Ishikawa (cell line): ENCODE measurements at regions not wholly inside any gene's neighbourhood (a gene's known extent, or its start where the extent isn't known, plus 50 kb on each side); places are given as distances from the start of the nearest gene placed in this dataset.

Experiments
- CEBPB ChIP-seq: IDR thresholded peaks from 2 replicates; pipeline ENCODE4 v1.6.1; 2012
- CREB1 ChIP-seq: IDR thresholded peaks from 2 replicates; pipeline ENCODE4 v1.6.1; 2012; ENCODE audit warnings: low read depth
- EGR1 ChIP-seq: IDR thresholded peaks from 2 replicates; pipeline ENCODE4 v1.6.1; 2012
- EP300 ChIP-seq: IDR thresholded peaks from 2 replicates; pipeline ENCODE4 v1.6.1; 2012; ENCODE audit warnings: borderline replicate concordance
- FOXM1 ChIP-seq: IDR thresholded peaks from 2 replicates; pipeline ENCODE4 v1.6.1; 2012; ENCODE audit warnings: low read depth, borderline replicate concordance
- NFIC ChIP-seq: IDR thresholded peaks from 2 replicates; pipeline ENCODE4 v1.6.1; 2012
- RAD21 ChIP-seq: IDR thresholded peaks from 2 replicates; pipeline ENCODE4 v1.6.1; 2012; ENCODE audit warnings: low read depth
- TAF1 ChIP-seq: IDR thresholded peaks from 2 replicates; pipeline ENCODE4 v1.6.1; 2012; ENCODE audit warnings: low read depth, mild to moderate bottlenecking
- TCF12 ChIP-seq: IDR thresholded peaks from 2 replicates; pipeline ENCODE4 v1.6.1; 2012; ENCODE audit warnings: low read depth
- TEAD4 ChIP-seq: IDR thresholded peaks from 2 replicates; pipeline ENCODE4 v1.6.1; 2012
- YY1 ChIP-seq: IDR thresholded peaks from 2 replicates; pipeline ENCODE4 v1.6.1; 2012; ENCODE audit warnings: low read depth
- ZBTB7A ChIP-seq: IDR thresholded peaks from 2 replicates; pipeline ENCODE4 v1.6.1; 2012; ENCODE audit warnings: low read depth
- TF ChIP-seq, protein P1 (sequence below): IDR thresholded peaks from 2 replicates; pipeline ENCODE4 v1.6.1; 2012
- TF ChIP-seq, protein P2 (sequence below): IDR thresholded peaks from 2 replicates; pipeline ENCODE4 v1.6.1; 2012
- TF ChIP-seq, protein P3 (sequence below): IDR thresholded peaks from 2 replicates; pipeline ENCODE4 v1.6.1; 2012; ENCODE audit warnings: low read depth, mild to moderate bottlenecking

DNA sequence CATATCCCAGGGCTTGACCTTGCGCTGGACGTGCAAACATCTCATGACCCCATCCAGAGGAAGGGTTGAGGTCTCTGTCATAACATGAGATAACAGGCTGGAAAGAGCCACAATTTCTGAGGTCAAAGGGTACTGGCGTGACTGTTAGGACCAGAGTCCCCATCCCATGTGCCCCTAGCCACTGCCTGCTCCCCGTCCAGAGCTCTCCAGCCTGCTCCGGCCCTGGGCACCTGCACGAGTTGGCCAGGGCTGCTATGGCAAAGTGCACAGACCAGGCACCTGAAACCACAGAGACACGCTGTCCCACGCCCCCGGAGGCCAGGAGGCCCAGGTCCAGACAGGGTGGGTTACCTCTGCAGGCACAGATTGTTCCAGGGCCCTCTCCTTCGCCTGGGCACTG lies 58.9 kb downstream of the SHANK2 start:
- no peak for TF ChIP-seq EGR1
- no peak for TF ChIP-seq ZBTB7A
- TF ChIP-seq FOXM1, result no peak
- no peak for TF ChIP-seq TAF1
- TF ChIP-seq EP300, result no peak
- TF ChIP-seq CREB1, result no peak

DNA sequence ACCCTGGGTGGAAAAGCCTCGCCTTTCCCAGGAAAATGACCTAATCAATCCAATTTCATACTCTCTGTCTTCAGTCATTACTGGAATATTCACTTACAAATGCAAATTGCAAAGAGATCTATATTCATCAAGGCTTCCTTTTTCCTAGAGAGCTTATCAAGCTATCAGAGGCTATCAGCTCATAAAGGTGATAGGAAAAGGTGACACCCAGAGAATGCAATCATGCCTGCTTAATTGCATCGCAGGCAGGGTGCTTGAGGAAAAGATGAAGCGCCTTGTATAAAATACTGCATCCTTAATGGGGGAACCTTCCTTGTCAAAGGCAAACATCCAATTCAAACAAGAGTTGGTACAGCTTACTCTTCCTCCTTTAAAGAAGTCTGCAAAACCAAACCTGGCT lies 59.7 kb downstream of the SHANK2 start:
- TF ChIP-seq FOXM1, result no peak
- no peak for TF ChIP-seq TCF12
- no peak for TF ChIP-seq CEBPB
- TF ChIP-seq RAD21, result no peak
- TF ChIP-seq, protein P1, sequence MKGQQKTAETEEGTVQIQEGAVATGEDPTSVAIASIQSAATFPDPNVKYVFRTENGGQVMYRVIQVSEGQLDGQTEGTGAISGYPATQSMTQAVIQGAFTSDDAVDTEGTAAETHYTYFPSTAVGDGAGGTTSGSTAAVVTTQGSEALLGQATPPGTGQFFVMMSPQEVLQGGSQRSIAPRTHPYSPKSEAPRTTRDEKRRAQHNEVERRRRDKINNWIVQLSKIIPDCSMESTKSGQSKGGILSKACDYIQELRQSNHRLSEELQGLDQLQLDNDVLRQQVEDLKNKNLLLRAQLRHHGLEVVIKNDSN, result no peak
- TF ChIP-seq, protein P2, sequence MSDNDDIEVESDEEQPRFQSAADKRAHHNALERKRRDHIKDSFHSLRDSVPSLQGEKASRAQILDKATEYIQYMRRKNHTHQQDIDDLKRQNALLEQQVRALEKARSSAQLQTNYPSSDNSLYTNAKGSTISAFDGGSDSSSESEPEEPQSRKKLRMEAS, result no peak
- no peak for TF ChIP-seq ZBTB7A
- TF ChIP-seq, protein P3, sequence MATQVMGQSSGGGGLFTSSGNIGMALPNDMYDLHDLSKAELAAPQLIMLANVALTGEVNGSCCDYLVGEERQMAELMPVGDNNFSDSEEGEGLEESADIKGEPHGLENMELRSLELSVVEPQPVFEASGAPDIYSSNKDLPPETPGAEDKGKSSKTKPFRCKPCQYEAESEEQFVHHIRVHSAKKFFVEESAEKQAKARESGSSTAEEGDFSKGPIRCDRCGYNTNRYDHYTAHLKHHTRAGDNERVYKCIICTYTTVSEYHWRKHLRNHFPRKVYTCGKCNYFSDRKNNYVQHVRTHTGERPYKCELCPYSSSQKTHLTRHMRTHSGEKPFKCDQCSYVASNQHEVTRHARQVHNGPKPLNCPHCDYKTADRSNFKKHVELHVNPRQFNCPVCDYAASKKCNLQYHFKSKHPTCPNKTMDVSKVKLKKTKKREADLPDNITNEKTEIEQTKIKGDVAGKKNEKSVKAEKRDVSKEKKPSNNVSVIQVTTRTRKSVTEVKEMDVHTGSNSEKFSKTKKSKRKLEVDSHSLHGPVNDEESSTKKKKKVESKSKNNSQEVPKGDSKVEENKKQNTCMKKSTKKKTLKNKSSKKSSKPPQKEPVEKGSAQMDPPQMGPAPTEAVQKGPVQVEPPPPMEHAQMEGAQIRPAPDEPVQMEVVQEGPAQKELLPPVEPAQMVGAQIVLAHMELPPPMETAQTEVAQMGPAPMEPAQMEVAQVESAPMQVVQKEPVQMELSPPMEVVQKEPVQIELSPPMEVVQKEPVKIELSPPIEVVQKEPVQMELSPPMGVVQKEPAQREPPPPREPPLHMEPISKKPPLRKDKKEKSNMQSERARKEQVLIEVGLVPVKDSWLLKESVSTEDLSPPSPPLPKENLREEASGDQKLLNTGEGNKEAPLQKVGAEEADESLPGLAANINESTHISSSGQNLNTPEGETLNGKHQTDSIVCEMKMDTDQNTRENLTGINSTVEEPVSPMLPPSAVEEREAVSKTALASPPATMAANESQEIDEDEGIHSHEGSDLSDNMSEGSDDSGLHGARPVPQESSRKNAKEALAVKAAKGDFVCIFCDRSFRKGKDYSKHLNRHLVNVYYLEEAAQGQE, result no peak
- no peak for TF ChIP-seq TAF1

DNA sequence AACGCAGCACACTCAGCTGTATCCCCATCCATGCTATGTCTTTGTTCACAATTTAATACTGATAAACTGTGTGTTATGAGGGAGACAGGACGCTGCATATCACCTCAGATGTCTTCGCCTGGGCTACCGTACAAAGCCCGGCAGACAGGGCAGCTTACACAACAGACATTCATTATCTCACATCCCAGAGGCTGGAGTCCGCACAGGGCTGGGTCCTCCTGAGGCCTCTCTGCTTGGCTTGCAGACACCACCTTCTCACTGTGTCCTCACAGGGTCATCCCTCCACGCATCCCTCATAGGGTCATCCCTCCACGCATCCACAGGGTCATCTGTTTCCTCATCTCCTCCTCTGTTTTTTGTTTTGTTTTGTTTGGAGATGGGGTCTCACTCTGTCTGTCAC lies 61.2 kb downstream of the SHANK2 start:
- no peak for TF ChIP-seq NFIC
- no peak for TF ChIP-seq TAF1
- TF ChIP-seq RAD21, result no peak
- TF ChIP-seq, protein P3, result no peak
- no peak for TF ChIP-seq FOXM1
- TF ChIP-seq EGR1, result no peak
- no peak for TF ChIP-seq TEAD4
- TF ChIP-seq TCF12, result no peak
- no peak for TF ChIP-seq ZBTB7A
- TF ChIP-seq, protein P1, result no peak

DNA sequence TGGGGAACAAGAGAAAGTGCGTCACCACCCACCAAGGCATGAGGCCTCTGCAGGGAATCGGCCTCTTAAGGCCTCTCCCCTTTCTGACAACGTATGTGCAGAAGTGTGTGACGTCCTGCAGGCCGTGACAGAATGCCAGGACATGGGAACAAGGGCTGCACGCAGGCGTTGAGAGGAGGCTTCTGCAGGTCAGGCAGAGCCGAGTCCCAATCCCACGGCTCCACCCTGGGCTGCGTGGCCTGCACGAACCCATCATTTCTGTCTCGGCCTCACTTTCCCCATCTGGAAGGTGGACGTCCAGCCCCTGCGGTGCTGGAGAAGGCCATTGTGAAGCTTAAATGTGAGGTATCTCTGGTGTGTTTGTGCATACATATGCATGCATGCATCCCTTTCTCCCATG lies 61.8 kb downstream of the SHANK2 start:
- no peak for TF ChIP-seq TCF12
- TF ChIP-seq ZBTB7A, result no peak
- no peak for TF ChIP-seq EP300
- TF ChIP-seq, protein P3, result no peak
- no peak for TF ChIP-seq FOXM1
- no peak for TF ChIP-seq CREB1
- TF ChIP-seq YY1, result no peak

DNA sequence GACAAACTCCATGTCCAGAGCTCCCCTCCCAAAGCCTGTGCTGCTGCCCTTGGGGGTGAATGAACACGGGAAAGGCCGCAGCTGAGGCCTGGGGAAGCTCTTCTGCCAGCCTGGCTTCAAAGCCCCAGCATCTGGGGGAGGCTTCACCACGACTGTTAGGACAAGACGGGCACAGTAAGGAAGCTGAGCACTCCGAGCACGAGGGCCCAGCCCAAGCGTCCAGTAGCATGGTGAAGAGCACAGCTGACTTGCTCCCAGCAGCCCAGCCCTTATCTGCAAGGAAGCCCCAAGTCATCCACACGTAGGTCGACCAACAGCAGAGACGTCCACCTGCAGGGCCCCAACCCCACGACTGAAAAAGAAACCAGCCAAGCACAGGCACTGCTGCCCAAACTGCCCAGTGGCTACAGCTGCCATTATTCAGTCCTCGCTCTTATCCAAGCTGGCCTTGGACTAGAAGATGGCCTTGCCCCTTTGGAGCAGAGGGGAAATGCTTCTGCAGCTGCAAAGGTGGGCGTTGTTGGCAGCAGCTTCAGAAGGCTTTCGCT lies 62.5 kb downstream of the SHANK2 start:
- TF ChIP-seq ZBTB7A (no peak), TCF12 (no peak), NFIC (no peak), TAF1 (no peak), RAD21 (no peak), TEAD4 (no peak)
- TF ChIP-seq, protein P3, result no peak
